H9 (cell line): ENCODE measurements at regions not wholly inside any gene's neighbourhood (a gene's known extent, or its start where the extent isn't known, plus 50 kb on each side); places are given as distances from the start of the nearest gene placed in this dataset.

ENCODE experiments used
- DNase-seq: peaks from one replicate; pipeline ENCODE4 v3.0.0-alpha.2; 2017
- H2AFZ ChIP-seq: one replicate; pipeline ENCODE4 v1.6.1; 2013; ENCODE audit warnings: mild to moderate bottlenecking, low read length, control low read depth, moderate library complexity
- H2AK5ac ChIP-seq: 2 replicates; pipeline ENCODE4 v1.6.1; 2013; ENCODE audit warnings: low read length, control low read depth, mixed read lengths; ENCODE audit not compliant: insufficient read length
- H2BK120ac ChIP-seq: one replicate; pipeline ENCODE4 v1.6.1; 2013; ENCODE audit warnings: low read depth, mild to moderate bottlenecking, low read length, control low read depth, inconsistent platforms; ENCODE audit not compliant: poor library complexity, severe bottlenecking
- H2BK12ac ChIP-seq: 2 replicates; pipeline ENCODE4 v1.6.1; 2013; ENCODE audit warnings: low read length, control low read depth, mixed read lengths, low read depth; ENCODE audit not compliant: insufficient read length
- H2BK15ac ChIP-seq: 2 replicates; pipeline ENCODE4 v1.6.1; 2013; ENCODE audit warnings: low read depth, low read length, control low read depth
- H2BK20ac ChIP-seq: one replicate; pipeline ENCODE4 v1.6.1; 2013; ENCODE audit warnings: low read depth, mild to moderate bottlenecking, low read length, control low read depth, inconsistent platforms; ENCODE audit not compliant: poor library complexity, severe bottlenecking
- H2BK5ac ChIP-seq: 2 replicates; pipeline ENCODE4 v1.6.1; 2013; ENCODE audit warnings: low read length, control low read depth, mixed read lengths; ENCODE audit not compliant: insufficient read length
- H3K14ac ChIP-seq: 2 replicates; pipeline ENCODE4 v1.6.1; 2013; ENCODE audit warnings: low read length, control low read depth; ENCODE audit not compliant: insufficient read depth
- H3K18ac ChIP-seq: 2 replicates; pipeline ENCODE4 v1.6.1; 2013; ENCODE audit warnings: low read depth, mild to moderate bottlenecking, mixed read lengths, low read length, control low read depth; ENCODE audit not compliant: insufficient read length
- H3K23ac ChIP-seq: 2 replicates; pipeline ENCODE4 v1.6.1; 2013; ENCODE audit warnings: low read length, control low read depth, mixed read lengths, low read depth; ENCODE audit not compliant: insufficient read length
- H3K23me2 ChIP-seq: 2 replicates; pipeline ENCODE4 v1.6.1; 2013; ENCODE audit warnings: low read depth, mild to moderate bottlenecking, mixed read lengths, low read length, control low read depth; ENCODE audit not compliant: insufficient read length, poor library complexity, severe bottlenecking
- H3K27ac ChIP-seq: 2 replicates; pipeline ENCODE4 v1.5.1; 2013; ENCODE audit warnings: low read length, control low read depth, mixed read lengths, low read depth; ENCODE audit not compliant: insufficient read length
- H3K27me3 ChIP-seq: 2 replicates; pipeline ENCODE4 v1.6.1; 2013; ENCODE audit warnings: low read length, control low read depth, inconsistent platforms; ENCODE audit not compliant: insufficient read depth
- H3K4ac ChIP-seq: 2 replicates; pipeline ENCODE4 v1.6.1; 2013; ENCODE audit warnings: low read depth, mild to moderate bottlenecking, control low read depth, inconsistent platforms, low read length, moderate library complexity
- H3K4me1 ChIP-seq: 2 replicates; pipeline ENCODE4 v1.6.1; 2013; ENCODE audit warnings: low read length, control low read depth, inconsistent platforms; ENCODE audit not compliant: insufficient read depth
- H3K4me2 ChIP-seq: 2 replicates; pipeline ENCODE4 v1.6.1; 2013; ENCODE audit warnings: low read length, control low read depth, mixed read lengths; ENCODE audit not compliant: insufficient read length, insufficient read depth
- H3K56ac ChIP-seq: 2 replicates; pipeline ENCODE4 v1.6.1; 2013; ENCODE audit warnings: low read depth, mild to moderate bottlenecking, mixed read lengths, low read length, control low read depth; ENCODE audit not compliant: insufficient read length
- H3K79me1 ChIP-seq: 2 replicates; pipeline ENCODE4 v1.6.1; 2013; ENCODE audit warnings: low read depth, mild to moderate bottlenecking, moderate library complexity, low read length, control low read depth, inconsistent platforms; ENCODE audit not compliant: insufficient read depth, poor library complexity, severe bottlenecking
- H3K79me2 ChIP-seq: 2 replicates; pipeline ENCODE4 v1.6.1; 2013; ENCODE audit warnings: low read length, control low read depth, inconsistent platforms; ENCODE audit not compliant: insufficient read depth
- H3K9ac ChIP-seq: 2 replicates; pipeline ENCODE4 v1.6.1; 2013; ENCODE audit warnings: low read length, control low read depth, mixed read lengths; ENCODE audit not compliant: insufficient read length; ENCODE audit errors: extremely low read depth
- H3K9me3 ChIP-seq: one replicate; pipeline ENCODE4 v1.6.1; 2013; ENCODE audit warnings: low read depth, low read length, inconsistent platforms; ENCODE audit not compliant: control insufficient read depth
- H3T11ph ChIP-seq: one replicate; pipeline ENCODE4 v1.6.1; 2013; ENCODE audit warnings: mild to moderate bottlenecking, low read length, control low read depth, inconsistent platforms
- H4K20me1 ChIP-seq: one replicate; pipeline ENCODE4 v1.6.1; 2013; ENCODE audit not compliant: control insufficient read depth, insufficient read length, insufficient read depth
- H4K5ac ChIP-seq: 2 replicates; pipeline ENCODE4 v1.6.1; 2013; ENCODE audit warnings: low read depth, mild to moderate bottlenecking, mixed read lengths, low read length, control low read depth; ENCODE audit not compliant: insufficient read length
- H4K8ac ChIP-seq: replicated peaks from 2 replicates; pipeline ENCODE4 v1.6.1; 2013; ENCODE audit warnings: low read length, control low read depth, mixed read lengths, low read depth; ENCODE audit not compliant: insufficient read length
- H4K91ac ChIP-seq: 2 replicates; pipeline ENCODE4 v1.6.1; 2013; ENCODE audit warnings: low read depth, mild to moderate bottlenecking, moderate library complexity, mixed read lengths, low read length, control low read depth; ENCODE audit not compliant: insufficient read length
- H3K27ac Mint-ChIP-seq, 3 experiments: 2 replicates in 2 of 3; 3 replicates in 1 of 3; pipeline ENCODE4 v1.8.0; 2020 to 2021; ENCODE audit warnings: mixed read lengths in 3 of 3, mild to moderate bottlenecking in 1 of 3, moderate library complexity in 1 of 3
- H3K27me3 Mint-ChIP-seq: 2 replicates; pipeline ENCODE4 v1.8.0; 2021; ENCODE audit warnings: low read depth, mild to moderate bottlenecking, moderate library complexity, mixed read lengths
- H3K36me3 Mint-ChIP-seq, 3 experiments: 2 replicates in 2 of 3; 3 replicates in 1 of 3; pipeline ENCODE4 v1.8.0; 2020 to 2021; ENCODE audit warnings: low read depth in 3 of 3, mixed read lengths in 3 of 3; ENCODE audit not compliant: insufficient read depth in 1 of 3
- H3K4me1 Mint-ChIP-seq, 2 experiments: 2 replicates each; pipeline ENCODE4 v1.8.0; 2020; ENCODE audit warnings: mixed read lengths in 2 of 2
- H3K4me3 Mint-ChIP-seq, 2 experiments: 2 replicates in 1 of 2; 3 replicates in 1 of 2; pipeline ENCODE4 v1.8.0; 2020 to 2021; ENCODE audit warnings: mild to moderate bottlenecking in 2 of 2, mixed read lengths in 2 of 2, moderate library complexity in 1 of 2
- H3K9me3 Mint-ChIP-seq, 2 experiments: 2 replicates in 1 of 2; 3 replicates in 1 of 2; pipeline ENCODE4 v1.8.0; 2020; ENCODE audit warnings: mild to moderate bottlenecking in 2 of 2, mixed read lengths in 2 of 2, moderate library complexity in 1 of 2
- WGBS: extraction: QIAGEN DNeasy Blood & Tissue Kit; methylation state at CpG from one replicate; pipeline ENCODE4 v1.1.7; 2013; ENCODE audit warnings: missing lambda C conversion rate, low lambda C conversion rate, mixed read lengths; ENCODE audit not compliant: insufficient read length; ENCODE audit errors: extremely low coverage; 5-methylcytosine and 5-hydroxymethylcytosine counted together
- TF ChIP-seq, protein P1 (sequence below): fragments of 200-600 bp; sonication (generic); conservative IDR thresholded peaks from 3 replicates; pipeline ENCODE4 v1.8.0; 2021; ENCODE audit warnings: antibody characterized with exemption, mild to moderate bottlenecking

DNA sequence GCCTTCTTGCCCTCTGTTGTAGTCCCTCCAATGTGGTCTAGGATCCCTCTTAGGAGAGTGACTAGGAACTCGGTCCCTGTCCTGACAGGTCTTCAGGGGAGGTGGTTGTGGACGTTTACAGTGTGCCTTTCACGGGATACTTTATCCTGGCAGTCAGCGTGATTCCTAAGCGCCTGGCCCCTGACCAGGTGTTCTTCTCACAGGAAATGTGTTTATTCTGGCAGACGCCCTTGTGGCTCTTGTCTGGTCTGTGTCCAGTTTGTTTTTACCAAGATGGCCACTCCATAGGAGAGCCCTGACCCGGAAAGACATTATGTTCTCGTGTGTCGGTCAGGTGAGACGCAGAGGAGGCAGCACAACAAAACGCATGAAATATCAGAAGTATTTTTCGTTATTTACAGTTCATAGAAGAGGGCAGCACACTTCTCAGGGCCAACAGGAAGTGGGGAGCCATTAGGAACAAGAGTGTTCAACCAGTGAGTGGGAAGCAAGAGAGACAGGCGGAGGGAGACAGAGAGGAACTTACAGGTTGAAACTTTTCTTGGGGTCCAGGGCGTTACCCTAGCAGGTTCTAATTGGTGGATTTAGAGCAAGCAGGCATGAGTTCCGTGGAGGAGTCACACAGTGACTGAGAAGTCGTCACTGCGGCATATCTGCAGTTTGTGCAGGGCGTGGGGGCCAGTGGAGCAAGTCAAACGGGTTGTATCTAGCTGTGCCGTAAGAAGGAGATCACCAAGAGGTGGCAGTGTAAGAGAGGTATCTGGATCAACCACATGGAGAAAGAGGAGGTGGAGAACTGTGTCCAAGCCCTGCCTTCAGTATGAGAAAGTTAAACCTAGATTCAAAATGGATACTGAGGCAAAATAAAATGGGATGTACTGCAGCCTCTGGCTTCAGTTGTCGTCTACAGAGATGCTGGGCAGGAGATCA, 412.9 kb downstream of the ZSWIM6 start:
- Mint-ChIP-seq H3K9me3 (0 out of 5 replicates have a peak, but pooled peaks cover 0 to 2% of the 10 kb centered on the region in 2 experiments), H3K4me1 (peaks cover 0 to 8% of the 10 kb centered on the region in 2 experiments; a peak in 1 of 4 replicates), H3K27ac (no peak overlapping the region), H3K4me3 (no peak overlapping the region), H3K27me3 (no peaks in the 10 kb centered on the region), H3K36me3 (peaks cover 0 to 3% (median 0%) of the 10 kb centered on the region in 3 experiments; a peak in 2 of 7 replicates)
- no peaks in the 10 kb centered on the region for H3K79me1 ChIP-seq
- H3K56ac ChIP-seq = no peak overlapping the region
- H2AK5ac ChIP-seq = no peak overlapping the region
- no peaks in the 10 kb centered on the region for H3K27me3 ChIP-seq
- H2BK12ac ChIP-seq = no peak overlapping the region
- H4K5ac ChIP-seq = no peak overlapping the region
- H2BK5ac ChIP-seq = no peak overlapping the region
- H3K14ac ChIP-seq = no peak overlapping the region
- no peak overlapping the region for H3K23ac ChIP-seq
- no CpG with 5 or more reads among the region's 21 CpGs for WGBS
- no peak overlapping the region for H4K91ac ChIP-seq
- no peaks in the 10 kb centered on the region for H3K23me2 ChIP-seq
- H3K79me2 ChIP-seq = no peaks in the 10 kb centered on the region
- no peak overlapping the region for H3K4me2 ChIP-seq
- no peak overlapping the region for H2BK120ac ChIP-seq
- no peak overlapping the region for H4K8ac ChIP-seq
- no peak for DNase-seq
- H2AFZ ChIP-seq = no peak overlapping the region
- H3K27ac ChIP-seq = no peak overlapping the region
- H4K20me1 ChIP-seq = no peaks in the 10 kb centered on the region
- H3K18ac ChIP-seq = no peak overlapping the region
- H3K9ac ChIP-seq = no peak overlapping the region
- H3K9me3 ChIP-seq = no peaks in the 10 kb centered on the region
- no peak overlapping the region for H3T11ph ChIP-seq
- TF ChIP-seq, protein P1, sequence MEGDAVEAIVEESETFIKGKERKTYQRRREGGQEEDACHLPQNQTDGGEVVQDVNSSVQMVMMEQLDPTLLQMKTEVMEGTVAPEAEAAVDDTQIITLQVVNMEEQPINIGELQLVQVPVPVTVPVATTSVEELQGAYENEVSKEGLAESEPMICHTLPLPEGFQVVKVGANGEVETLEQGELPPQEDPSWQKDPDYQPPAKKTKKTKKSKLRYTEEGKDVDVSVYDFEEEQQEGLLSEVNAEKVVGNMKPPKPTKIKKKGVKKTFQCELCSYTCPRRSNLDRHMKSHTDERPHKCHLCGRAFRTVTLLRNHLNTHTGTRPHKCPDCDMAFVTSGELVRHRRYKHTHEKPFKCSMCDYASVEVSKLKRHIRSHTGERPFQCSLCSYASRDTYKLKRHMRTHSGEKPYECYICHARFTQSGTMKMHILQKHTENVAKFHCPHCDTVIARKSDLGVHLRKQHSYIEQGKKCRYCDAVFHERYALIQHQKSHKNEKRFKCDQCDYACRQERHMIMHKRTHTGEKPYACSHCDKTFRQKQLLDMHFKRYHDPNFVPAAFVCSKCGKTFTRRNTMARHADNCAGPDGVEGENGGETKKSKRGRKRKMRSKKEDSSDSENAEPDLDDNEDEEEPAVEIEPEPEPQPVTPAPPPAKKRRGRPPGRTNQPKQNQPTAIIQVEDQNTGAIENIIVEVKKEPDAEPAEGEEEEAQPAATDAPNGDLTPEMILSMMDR = peak; percentile 40; the same call in 2 of the 3 replicates
- no peak overlapping the region for H2BK20ac ChIP-seq
- no peak overlapping the region for H2BK15ac ChIP-seq
- H3K4ac ChIP-seq = no peak overlapping the region
- no peaks in the 10 kb centered on the region for H3K4me1 ChIP-seq
